WTC11 (cell line): ENCODE measurements at regions not wholly inside any gene's neighbourhood (a gene's known extent, or its start where the extent isn't known, plus 50 kb on each side); places are given as distances from the start of the nearest gene placed in this dataset.

Source experiments
- ATAC-seq: fragments of 200-7000 bp; cut with Tn5 transposase; 2 replicates; pipeline ENCODE4 v1.10.0; 2021; ENCODE audit warnings: mild to moderate bottlenecking, moderate library complexity
- CTCF ChIA-PET: fragments of 300-600 bp; sonication (Branson Sonifier 250); formaldehyde crosslinking; loops from one replicate; lab custom pipeline; 2021; ENCODE audit warnings: antibody characterized with exemption; lab: Charles Lee
- POLR2A ChIA-PET: fragments of 350-600 bp; sonication (Branson Sonifier 250); formaldehyde crosslinking; loops from one replicate; lab custom pipeline; 2021; ENCODE audit warnings: antibody characterized with exemption; lab: Charles Lee
- DNase-seq: peaks from one replicate; pipeline ENCODE4 v3.0.0; 2021; ENCODE audit warnings: low spot score
- H3K27ac Mint-ChIP-seq: 2 replicates; pipeline ENCODE4 v1.8.0; 2021; ENCODE audit warnings: mixed read lengths
- H3K27me3 Mint-ChIP-seq: 2 replicates; pipeline ENCODE4 v1.8.0; 2021; ENCODE audit warnings: low read depth, mild to moderate bottlenecking, moderate library complexity, mixed read lengths
- H3K36me3 Mint-ChIP-seq: 2 replicates; pipeline ENCODE4 v1.8.0; 2021; ENCODE audit warnings: mixed read lengths
- H3K4me1 Mint-ChIP-seq: 2 replicates; pipeline ENCODE4 v1.8.0; 2022; ENCODE audit warnings: mixed read lengths
- H3K4me3 Mint-ChIP-seq: 2 replicates; pipeline ENCODE4 v1.8.0; 2021; ENCODE audit warnings: mild to moderate bottlenecking, moderate library complexity, mixed read lengths
- H3K9me3 Mint-ChIP-seq: 2 replicates; pipeline ENCODE4 v1.8.0; 2021; ENCODE audit warnings: mixed read lengths
- ATF3 ChIP-seq: sonication (generic); formaldehyde crosslinking; conservative IDR thresholded peaks from 2 replicates; pipeline ENCODE4 v1.8.1; 2022; ENCODE audit warnings: mild to moderate bottlenecking, missing genetic modification reagents
- CREB1 ChIP-seq: sonication (generic); formaldehyde crosslinking; IDR thresholded peaks from 2 replicates; pipeline ENCODE4 v1.8.0; 2023; ENCODE audit warnings: mild to moderate bottlenecking, missing genetic modification reagents
- E2F1 ChIP-seq: sonication (generic); formaldehyde crosslinking; IDR thresholded peaks from 2 replicates; pipeline ENCODE4 v1.8.0; 2022; ENCODE audit warnings: mild to moderate bottlenecking, missing genetic modification reagents
- E2F4 ChIP-seq: sonication (generic); formaldehyde crosslinking; IDR thresholded peaks from 2 replicates; pipeline ENCODE4 v1.8.1; 2022; ENCODE audit warnings: low read depth, mild to moderate bottlenecking, moderate library complexity, missing genetic modification reagents, borderline replicate concordance
- ETV6 ChIP-seq: sonication (generic); formaldehyde crosslinking; IDR thresholded peaks from 2 replicates; pipeline ENCODE4 v1.8.1; 2022; ENCODE audit warnings: mild to moderate bottlenecking, missing genetic modification reagents
- FOXK1 ChIP-seq: sonication (generic); formaldehyde crosslinking; IDR thresholded peaks from 2 replicates; pipeline ENCODE4 v1.8.0; 2022; ENCODE audit warnings: mild to moderate bottlenecking, moderate library complexity, missing genetic modification reagents
- FOXP4 ChIP-seq: sonication (generic); formaldehyde crosslinking; IDR thresholded peaks from 2 replicates; pipeline ENCODE4 v1.8.0; 2022; ENCODE audit warnings: mild to moderate bottlenecking, missing genetic modification reagents
- HMGA2 ChIP-seq: fragments of 250-450 bp; sonication (Bioruptor Pico); IDR thresholded peaks from 2 replicates; pipeline ENCODE4 v1.4.0; 2021; ENCODE audit warnings: mild to moderate bottlenecking, moderate library complexity
- IRF1 ChIP-seq: sonication (generic); formaldehyde crosslinking; IDR thresholded peaks from 2 replicates; pipeline ENCODE4 v1.8.0; 2023; ENCODE audit warnings: missing genetic modification reagents
- NFE2L1 ChIP-seq: sonication (generic); formaldehyde crosslinking; IDR thresholded peaks from 2 replicates; pipeline ENCODE4 v1.8.1; 2023; ENCODE audit warnings: missing genetic modification reagents
- PRRX2 ChIP-seq: fragments of 250-450 bp; sonication (Bioruptor Pico); IDR thresholded peaks from 2 replicates; pipeline ENCODE4 v1.8.0; 2021; ENCODE audit warnings: mild to moderate bottlenecking
- RELA ChIP-seq: sonication (generic); formaldehyde crosslinking; IDR thresholded peaks from 2 replicates; pipeline ENCODE4 v1.8.1; 2022; ENCODE audit warnings: missing genetic modification reagents, mild to moderate bottlenecking, borderline replicate concordance
- TEAD1 ChIP-seq: sonication (generic); formaldehyde crosslinking; IDR thresholded peaks from 2 replicates; pipeline ENCODE4 v1.8.0; 2022; ENCODE audit warnings: mild to moderate bottlenecking, missing genetic modification reagents
- ZNF423 ChIP-seq: fragments of 250-450 bp; sonication (Bioruptor Pico); IDR thresholded peaks from 2 replicates; pipeline ENCODE4 v2.1.2; 2022; ENCODE audit warnings: mild to moderate bottlenecking, moderate library complexity
- TF ChIP-seq, protein P1 (sequence below): sonication (generic); formaldehyde crosslinking; conservative IDR thresholded peaks from 2 replicates; pipeline ENCODE4 v1.8.1; 2023; ENCODE audit warnings: mild to moderate bottlenecking, low read depth, missing genetic modification reagents, moderate library complexity
- TF ChIP-seq, protein P2 (sequence below): sonication (generic); formaldehyde crosslinking; IDR thresholded peaks from 2 replicates; pipeline ENCODE4 v1.8.1; 2023; ENCODE audit warnings: mild to moderate bottlenecking, missing genetic modification reagents
- TF ChIP-seq, protein P3 (sequence below): sonication (generic); formaldehyde crosslinking; IDR thresholded peaks from 2 replicates; pipeline ENCODE4 v1.8.0; 2022; ENCODE audit warnings: mild to moderate bottlenecking, missing genetic modification reagents
- TF ChIP-seq, protein P4 (sequence below): sonication (generic); formaldehyde crosslinking; IDR thresholded peaks from 2 replicates; pipeline ENCODE4 v1.8.1; 2023; ENCODE audit warnings: mild to moderate bottlenecking, missing genetic modification reagents, moderate library complexity

DNA sequence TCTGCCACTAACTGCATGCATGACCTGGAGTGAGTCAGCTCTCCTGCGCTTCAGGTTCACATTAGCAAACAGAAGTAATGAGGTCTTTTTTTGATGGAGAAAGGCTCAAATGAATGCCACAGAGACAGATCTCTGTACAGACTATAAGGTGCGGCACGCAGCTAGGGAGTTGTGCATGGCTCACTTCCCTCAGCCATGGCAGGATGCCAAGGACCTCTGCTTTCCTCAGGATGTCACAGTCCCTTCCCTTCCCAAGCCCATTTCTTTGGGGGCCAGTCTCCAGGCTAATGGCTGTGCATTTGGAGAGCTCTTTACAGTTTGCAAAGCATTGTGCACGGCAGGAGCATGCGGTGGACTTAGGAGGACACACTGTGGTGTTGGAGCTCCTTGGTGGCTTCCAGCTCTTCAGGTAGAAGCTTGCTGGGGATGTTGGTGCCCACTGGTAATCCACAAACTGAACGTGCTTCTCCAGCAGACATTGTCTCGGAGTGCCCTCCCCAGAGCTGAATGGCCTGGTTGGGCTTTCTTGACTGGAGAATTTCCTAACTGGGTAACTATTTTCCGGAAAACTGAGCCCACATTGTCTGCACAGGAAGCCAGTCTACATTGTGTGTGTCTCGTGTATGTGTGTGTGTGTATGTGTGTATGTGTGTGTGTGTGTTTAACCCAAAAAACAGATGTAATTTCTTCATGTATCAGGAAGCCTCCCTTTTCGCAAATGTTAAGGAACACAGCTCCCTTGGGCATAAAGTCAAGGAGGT, 172.5 kb upstream of the TLE3 start:
- peaks cover 4% of the 10 kb centered on the region; the same call in 1 of the 2 replicates for H3K27me3 Mint-ChIP-seq
- H3K36me3 Mint-ChIP-seq: no peaks in the 10 kb centered on the region
- H3K9me3 Mint-ChIP-seq: no peaks in the 10 kb centered on the region
- ChIA-PET CTCF (no interaction called here), POLR2A (no interaction called here)
- no peak for ATAC-seq
- no peak for DNase-seq
- no peak overlapping the region for H3K27ac Mint-ChIP-seq
- no peak for TF ChIP-seq TEAD1 (CRISPR knock-in tag)
- TF ChIP-seq ETV6 (CRISPR knock-in tag): no peak
- no peak for TF ChIP-seq RELA (CRISPR knock-in tag)
- no peak overlapping the region for H3K4me3 Mint-ChIP-seq
- peaks cover 16% of the 10 kb centered on the region for H3K4me1 Mint-ChIP-seq

DNA sequence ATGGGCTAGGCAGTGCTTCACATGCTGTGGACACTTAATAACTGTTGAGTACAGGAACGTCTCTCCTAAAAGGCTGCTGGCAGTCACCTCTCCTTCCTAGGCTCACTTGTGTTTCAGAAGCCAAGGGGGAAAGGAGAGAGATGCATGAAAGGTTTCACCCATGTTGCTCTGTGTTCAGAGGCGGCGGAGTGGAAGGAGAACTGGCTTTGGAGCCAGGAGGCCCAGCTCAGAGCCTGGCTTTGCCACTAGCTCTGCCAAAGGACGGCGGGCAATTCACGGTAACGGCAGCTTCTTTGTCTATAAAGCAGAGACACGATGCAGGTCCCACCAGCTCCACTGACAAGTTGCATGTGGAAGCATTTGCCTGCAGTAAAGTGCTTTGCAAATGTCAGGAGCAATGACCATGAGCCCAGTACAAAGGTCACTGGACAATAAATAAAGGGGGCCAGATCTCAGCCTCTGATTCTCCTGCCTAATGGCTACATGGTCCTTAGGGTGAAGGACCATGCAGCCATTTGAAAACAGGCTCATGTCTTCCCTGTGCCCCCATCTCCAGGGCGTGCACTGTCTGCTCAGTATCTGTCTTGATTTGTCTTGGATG, 171.7 kb upstream of the TLE3 start:
- TF ChIP-seq NFE2L1 (no peak), CREB1 (CRISPR knock-in tag) (no peak), ZNF423 (no peak), PRRX2 (CRISPR knock-in tag) (no peak), E2F4 (CRISPR knock-in tag) (no peak), FOXK1 (no peak), FOXP4 (CRISPR knock-in tag) (no peak), E2F1 (CRISPR knock-in tag) (no peak), IRF1 (CRISPR knock-in tag) (no peak), ETV6 (CRISPR knock-in tag) (no peak), ATF3 (CRISPR knock-in tag) (no peak), HMGA2 (no peak)
- TF ChIP-seq, protein P1, sequence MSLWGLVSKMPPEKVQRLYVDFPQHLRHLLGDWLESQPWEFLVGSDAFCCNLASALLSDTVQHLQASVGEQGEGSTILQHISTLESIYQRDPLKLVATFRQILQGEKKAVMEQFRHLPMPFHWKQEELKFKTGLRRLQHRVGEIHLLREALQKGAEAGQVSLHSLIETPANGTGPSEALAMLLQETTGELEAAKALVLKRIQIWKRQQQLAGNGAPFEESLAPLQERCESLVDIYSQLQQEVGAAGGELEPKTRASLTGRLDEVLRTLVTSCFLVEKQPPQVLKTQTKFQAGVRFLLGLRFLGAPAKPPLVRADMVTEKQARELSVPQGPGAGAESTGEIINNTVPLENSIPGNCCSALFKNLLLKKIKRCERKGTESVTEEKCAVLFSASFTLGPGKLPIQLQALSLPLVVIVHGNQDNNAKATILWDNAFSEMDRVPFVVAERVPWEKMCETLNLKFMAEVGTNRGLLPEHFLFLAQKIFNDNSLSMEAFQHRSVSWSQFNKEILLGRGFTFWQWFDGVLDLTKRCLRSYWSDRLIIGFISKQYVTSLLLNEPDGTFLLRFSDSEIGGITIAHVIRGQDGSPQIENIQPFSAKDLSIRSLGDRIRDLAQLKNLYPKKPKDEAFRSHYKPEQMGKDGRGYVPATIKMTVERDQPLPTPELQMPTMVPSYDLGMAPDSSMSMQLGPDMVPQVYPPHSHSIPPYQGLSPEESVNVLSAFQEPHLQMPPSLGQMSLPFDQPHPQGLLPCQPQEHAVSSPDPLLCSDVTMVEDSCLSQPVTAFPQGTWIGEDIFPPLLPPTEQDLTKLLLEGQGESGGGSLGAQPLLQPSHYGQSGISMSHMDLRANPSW (CRISPR knock-in tag): no peak
- TF ChIP-seq, protein P2, sequence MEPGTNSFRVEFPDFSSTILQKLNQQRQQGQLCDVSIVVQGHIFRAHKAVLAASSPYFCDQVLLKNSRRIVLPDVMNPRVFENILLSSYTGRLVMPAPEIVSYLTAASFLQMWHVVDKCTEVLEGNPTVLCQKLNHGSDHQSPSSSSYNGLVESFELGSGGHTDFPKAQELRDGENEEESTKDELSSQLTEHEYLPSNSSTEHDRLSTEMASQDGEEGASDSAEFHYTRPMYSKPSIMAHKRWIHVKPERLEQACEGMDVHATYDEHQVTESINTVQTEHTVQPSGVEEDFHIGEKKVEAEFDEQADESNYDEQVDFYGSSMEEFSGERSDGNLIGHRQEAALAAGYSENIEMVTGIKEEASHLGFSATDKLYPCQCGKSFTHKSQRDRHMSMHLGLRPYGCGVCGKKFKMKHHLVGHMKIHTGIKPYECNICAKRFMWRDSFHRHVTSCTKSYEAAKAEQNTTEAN (CRISPR knock-in tag): no peak
- TF ChIP-seq, protein P3, sequence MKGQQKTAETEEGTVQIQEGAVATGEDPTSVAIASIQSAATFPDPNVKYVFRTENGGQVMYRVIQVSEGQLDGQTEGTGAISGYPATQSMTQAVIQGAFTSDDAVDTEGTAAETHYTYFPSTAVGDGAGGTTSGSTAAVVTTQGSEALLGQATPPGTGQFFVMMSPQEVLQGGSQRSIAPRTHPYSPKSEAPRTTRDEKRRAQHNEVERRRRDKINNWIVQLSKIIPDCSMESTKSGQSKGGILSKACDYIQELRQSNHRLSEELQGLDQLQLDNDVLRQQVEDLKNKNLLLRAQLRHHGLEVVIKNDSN (CRISPR knock-in tag): no peak
- TF ChIP-seq, protein P4, sequence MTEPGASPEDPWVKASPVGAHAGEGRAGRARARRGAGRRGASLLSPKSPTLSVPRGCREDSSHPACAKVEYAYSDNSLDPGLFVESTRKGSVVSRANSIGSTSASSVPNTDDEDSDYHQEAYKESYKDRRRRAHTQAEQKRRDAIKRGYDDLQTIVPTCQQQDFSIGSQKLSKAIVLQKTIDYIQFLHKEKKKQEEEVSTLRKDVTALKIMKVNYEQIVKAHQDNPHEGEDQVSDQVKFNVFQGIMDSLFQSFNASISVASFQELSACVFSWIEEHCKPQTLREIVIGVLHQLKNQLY (CRISPR knock-in tag): no peak
- no peak overlapping the region for H3K27ac Mint-ChIP-seq
- peaks cover 18% of the 10 kb centered on the region for H3K4me1 Mint-ChIP-seq
- peaks cover 4% of the 10 kb centered on the region; the same call in 1 of the 2 replicates for H3K27me3 Mint-ChIP-seq
- no peak overlapping the region for H3K4me3 Mint-ChIP-seq
- ATAC-seq: no peak
- no peaks in the 10 kb centered on the region for H3K9me3 Mint-ChIP-seq
- CTCF ChIA-PET: interaction anchor here (1.1 kb wide), 1 partner anchor 86 kb away, joined by 3 read pairs; no protein-coding TSS in a partner anchor
- no peaks in the 10 kb centered on the region for H3K36me3 Mint-ChIP-seq
- POLR2A ChIA-PET: interaction anchor here (0.6 kb wide), 1 partner anchor 1885 kb away, joined by 4 read pairs; no protein-coding TSS in a partner anchor
- no peak for DNase-seq
